ENCODE measurements at regions not wholly inside any gene's neighbourhood (a gene's known extent, or its start where the extent isn't known, plus 50 kb on each side); places are given as distances from the start of the nearest gene placed in this dataset.

- TF ChIP-seq KIAA2018 (CRISPR knock-in tag; IDR thresholded peaks at IDR 0.05; ENCODE audit: borderline replicate concordance) (no peak), TMF1 (CRISPR knock-in tag; IDR thresholded peaks at IDR 0.05; ENCODE audit: low read depth) (peak; percentile 85; the same call in 1 of the 2 replicates), ZNF496 (CRISPR knock-in tag; IDR thresholded peaks at IDR 0.05; ENCODE audit: insufficient replicate concordance) (no peak), ZNF142 (CRISPR knock-in tag; IDR thresholded peaks at IDR 0.05) (peak; percentile 71; the same call in 1 of the 2 replicates), YY1 (IDR thresholded peaks at IDR 0.05; ENCODE audit: insufficient read depth, insufficient replicate concordance, low read depth, low read length) (no peak), FOXA3 (CRISPR knock-in tag; IDR thresholded peaks at IDR 0.05) (peak; percentile 67), ZNF652 (CRISPR knock-in tag; IDR thresholded peaks at IDR 0.05; ENCODE audit: borderline replicate concordance, low read depth) (no peak), ZNF616 (CRISPR knock-in tag; IDR thresholded peaks at IDR 0.05; ENCODE audit: low read depth) (peak; percentile 97), ZNF451 (CRISPR knock-in tag; IDR thresholded peaks at IDR 0.05) (peak; percentile 93), ZNF607 (CRISPR knock-in tag; IDR thresholded peaks at IDR 0.05; ENCODE audit: borderline replicate concordance) (peak; percentile 99)
- TF ChIP-seq, protein P1, sequence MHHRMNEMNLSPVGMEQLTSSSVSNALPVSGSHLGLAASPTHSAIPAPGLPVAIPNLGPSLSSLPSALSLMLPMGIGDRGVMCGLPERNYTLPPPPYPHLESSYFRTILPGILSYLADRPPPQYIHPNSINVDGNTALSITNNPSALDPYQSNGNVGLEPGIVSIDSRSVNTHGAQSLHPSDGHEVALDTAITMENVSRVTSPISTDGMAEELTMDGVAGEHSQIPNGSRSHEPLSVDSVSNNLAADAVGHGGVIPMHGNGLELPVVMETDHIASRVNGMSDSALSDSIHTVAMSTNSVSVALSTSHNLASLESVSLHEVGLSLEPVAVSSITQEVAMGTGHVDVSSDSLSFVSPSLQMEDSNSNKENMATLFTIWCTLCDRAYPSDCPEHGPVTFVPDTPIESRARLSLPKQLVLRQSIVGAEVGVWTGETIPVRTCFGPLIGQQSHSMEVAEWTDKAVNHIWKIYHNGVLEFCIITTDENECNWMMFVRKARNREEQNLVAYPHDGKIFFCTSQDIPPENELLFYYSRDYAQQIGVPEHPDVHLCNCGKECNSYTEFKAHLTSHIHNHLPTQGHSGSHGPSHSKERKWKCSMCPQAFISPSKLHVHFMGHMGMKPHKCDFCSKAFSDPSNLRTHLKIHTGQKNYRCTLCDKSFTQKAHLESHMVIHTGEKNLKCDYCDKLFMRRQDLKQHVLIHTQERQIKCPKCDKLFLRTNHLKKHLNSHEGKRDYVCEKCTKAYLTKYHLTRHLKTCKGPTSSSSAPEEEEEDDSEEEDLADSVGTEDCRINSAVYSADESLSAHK (CRISPR knock-in tag; IDR thresholded peaks at IDR 0.05; ENCODE audit: borderline replicate concordance): peak; percentile 72; the same call in 1 of the 2 replicates
Measured at GRCh38 chr6:27630727-27631608, 158.1 kb upstream of the ZNF184 start (continued).

Measured in HepG2 (cell line).